Fibroblast of upper back skin (primary cell): ENCODE measurements at regions not wholly inside any gene's neighbourhood (a gene's known extent, or its start where the extent isn't known, plus 50 kb on each side); places are given as distances from the start of the nearest gene placed in this dataset.

ENCODE experiments used
- DNase-seq: peaks from one replicate; pipeline ENCODE4 v3.0.0-alpha.2; 2013

DNA sequence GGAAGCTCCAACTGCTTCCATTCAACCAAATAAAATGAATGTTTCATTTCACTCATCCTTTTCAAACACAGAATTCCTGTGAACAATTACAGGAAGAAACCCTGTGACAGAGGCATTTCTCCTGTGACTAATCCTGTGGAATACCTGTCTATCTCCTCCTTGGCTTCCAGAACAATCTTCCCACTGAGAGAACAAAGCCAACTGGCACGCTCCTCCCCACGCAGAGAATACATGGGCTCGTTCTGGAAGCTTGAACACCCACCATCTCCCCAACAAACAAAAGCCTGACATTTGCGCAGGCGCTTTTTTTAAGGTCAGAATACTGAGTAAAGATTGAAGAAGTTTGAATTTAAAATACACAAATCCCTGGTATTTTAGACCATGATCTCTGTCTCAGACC is 104.7 kb upstream of the SLC66A3 start:
- no peak for DNase-seq

DNA sequence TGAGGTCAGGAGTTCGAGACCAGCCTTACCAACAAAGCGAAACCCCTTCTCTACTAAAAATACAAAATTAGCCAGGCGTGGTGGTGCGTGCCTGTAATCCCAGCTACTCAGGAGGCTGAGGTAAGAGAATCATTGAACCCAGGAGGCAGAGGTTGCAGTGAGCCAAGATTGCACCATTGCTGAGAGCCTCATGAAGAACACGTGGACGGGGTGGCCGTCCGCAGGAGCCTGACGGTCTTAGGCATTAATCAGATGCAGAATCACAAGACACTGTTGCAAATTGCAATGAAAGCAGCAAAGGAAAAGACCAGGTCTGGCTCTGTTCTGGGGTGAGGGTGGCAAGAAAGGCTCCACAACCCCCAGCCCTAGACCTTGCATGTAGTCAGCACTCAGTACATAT is 104.0 kb upstream of the SLC66A3 start:
- no peak for DNase-seq

GRCh38 chr2:11053546-11053945 is 101.7 kb upstream of the SLC66A3 start:
- DNase-seq, result no peak

- DNase-seq, result no peak
Measured at GRCh38 chr2:11054783-11055678, 100.2 kb upstream of the SLC66A3 start.

DNA sequence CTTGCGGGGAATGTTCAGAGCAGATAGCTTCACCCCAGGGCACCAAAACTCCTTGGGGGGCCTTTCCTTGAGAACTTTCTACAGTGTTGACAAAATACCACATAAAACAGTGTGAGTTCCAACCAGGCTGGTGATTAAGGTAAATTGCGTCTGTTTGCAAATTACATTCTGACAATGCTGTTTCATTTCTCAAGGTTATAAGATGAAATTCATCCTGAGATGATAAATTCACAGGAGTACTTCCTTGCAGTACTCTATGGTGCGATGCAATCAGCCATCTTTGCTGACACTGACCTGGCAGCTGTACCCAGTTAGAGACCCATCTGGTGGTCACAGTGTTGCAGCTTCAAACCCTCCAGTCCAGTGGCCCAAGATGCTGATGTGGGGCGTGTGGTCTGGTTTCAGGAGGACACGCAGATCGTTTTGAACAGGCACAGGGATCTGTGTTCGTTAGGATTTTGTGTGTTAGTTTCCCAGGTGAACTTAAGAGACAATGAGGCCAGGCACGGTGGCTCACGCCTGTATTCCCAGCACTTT is 99.5 kb upstream of the SLC66A3 start:
- DNase-seq, result no peak

DNA sequence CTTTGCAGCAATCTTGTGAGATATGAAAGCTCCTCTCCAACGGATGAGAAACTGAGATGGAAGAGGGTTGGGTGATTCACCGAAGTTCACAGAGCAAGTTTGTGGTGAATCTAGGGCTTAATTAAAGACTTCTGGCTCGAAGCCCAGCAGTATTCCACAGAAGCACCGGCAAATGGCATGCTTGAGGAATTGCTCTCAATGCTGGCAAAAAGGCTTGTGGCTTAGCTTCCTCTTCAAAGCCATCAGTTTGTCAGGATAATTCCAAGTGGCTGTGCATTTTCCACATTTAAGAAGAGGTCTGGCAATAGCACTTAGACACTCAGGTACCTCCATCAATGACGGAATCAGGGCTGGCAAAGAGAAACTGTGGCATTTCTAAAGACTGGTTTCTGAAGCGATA is 98.7 kb upstream of the SLC66A3 start:
- peak; percentile 95 for DNase-seq

GRCh38 chr2:11057031-11057430 is 98.2 kb upstream of the SLC66A3 start:
- no peak for DNase-seq

DNA sequence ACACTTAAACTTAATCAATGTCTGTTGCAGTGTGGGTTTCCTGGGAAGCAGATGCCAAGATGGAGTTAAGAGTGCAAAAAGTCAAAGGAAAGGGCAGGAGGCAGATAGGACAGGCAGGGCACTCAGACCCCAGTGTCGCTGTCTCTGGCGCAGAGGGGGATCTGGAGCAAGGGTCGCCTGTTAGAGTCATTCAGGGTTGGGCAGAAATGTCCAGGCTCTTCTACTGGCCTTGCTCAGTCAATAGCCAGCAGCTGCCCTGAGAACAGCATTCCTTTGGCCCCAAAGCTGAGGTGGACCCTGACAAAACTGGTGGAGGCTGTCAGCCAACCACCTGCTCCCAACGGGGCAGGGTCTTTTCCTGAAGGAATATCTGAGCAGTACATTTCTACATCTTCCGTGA is 97.1 kb upstream of the SLC66A3 start:
- no peak for DNase-seq

DNA sequence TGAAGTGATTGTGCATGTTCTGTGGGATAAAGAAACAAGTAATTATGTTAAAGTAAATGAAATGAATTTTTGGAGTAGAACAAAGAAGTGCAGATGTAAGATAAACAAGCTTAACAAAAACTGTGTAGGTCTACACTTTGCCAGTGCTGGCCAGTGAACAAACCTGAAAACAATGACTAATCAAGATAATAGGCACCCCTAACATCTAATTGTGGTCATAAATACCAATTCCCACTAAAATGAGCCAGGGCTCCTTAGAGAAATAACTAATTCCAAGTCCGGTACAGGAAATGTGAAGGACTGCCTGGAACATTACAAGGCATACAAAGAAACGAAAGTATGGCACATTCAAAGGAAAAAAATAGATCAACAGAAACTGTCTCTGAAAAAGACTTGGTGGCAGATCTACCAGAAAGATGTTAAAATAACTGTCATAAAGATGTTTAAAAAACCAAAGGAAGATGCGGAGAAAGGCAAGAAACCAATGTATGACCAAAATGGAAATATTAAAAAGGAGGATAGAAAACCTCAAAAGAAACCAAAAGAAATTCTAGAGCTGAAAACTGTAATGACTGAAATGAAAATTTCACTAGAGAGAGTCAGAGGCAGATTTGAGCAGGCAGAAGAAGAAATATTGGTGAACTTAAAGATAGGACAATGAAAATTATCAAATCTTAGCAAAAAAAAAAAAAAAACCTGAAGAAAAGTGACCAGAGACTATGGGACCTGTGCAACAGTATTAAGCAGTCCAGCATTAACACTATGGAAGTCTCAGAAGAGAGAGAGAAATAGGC is 94.7 kb upstream of the SLC66A3 start:
- DNase-seq, result no peak

DNA sequence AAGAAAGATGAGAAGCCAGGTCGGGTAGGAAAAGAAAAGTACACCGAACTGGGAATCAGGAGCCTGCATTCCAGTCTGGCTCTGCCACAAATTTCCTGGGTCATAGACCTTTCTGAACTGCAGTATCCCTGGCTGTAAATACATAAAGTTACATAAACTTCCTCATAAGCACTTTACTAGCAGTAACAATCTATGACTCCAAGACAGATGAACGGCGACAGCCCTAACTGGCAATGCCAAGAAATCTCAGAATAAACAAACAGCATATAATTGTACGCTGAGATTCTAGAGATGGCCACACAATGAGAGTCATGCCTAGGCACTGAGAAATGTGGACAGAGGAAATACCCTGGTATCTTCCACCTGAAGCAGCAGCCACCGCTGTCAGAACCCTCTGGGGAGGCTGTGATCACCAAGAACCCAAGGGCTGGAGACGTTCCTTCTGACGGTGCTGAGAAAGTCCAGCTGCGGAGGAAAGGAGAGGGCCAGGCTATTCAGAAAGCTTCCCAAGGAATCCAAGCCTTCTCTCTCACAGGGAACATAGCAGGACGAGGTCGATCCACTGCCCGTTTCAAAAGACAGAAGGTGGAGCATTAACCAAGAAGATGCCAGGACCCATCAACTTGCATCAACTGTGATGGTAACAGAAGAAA is 89.3 kb upstream of the SLC66A3 start:
- no peak for DNase-seq

GRCh38 chr2:11067221-11068078 is 87.8 kb upstream of the SLC66A3 start:
- DNase-seq, result no peak

DNA sequence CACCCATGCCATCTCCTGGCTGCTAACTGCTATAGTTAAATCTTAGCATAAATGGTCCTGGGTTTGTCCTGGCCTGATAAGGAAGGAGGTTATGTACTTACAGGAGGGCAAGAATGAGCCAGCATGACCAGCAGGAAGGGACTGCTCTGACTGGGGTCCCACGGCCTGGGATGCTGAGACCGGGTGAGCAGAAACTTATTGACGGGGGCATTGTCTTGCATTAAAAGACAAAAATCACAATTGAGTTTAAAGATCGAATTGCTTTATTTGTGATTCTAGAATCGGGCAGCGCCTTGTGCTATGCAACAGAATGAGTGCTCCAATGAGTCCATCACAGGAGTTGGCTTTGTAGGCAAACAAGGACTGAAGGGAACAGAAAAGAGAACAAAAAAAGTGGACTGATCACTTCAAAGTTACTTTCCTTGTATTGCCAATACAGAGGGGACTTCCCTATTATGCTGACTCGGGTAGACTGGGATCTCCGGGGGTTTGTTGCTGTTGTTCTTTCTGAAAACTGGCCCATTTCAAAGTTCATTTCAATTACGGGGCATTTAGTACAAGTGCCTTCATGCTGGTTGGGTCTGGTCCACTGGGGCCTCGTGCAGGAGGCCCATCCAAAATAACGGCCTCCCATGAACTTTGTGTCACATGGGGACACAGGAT is 87.1 kb upstream of the SLC66A3 start:
- no peak for DNase-seq

GRCh38 chr2:11068856-11069526 is 86.3 kb upstream of the SLC66A3 start:
- DNase-seq, result no peak

- no peak for DNase-seq
Measured at GRCh38 chr2:11069566-11070185, 85.6 kb upstream of the SLC66A3 start.

DNA sequence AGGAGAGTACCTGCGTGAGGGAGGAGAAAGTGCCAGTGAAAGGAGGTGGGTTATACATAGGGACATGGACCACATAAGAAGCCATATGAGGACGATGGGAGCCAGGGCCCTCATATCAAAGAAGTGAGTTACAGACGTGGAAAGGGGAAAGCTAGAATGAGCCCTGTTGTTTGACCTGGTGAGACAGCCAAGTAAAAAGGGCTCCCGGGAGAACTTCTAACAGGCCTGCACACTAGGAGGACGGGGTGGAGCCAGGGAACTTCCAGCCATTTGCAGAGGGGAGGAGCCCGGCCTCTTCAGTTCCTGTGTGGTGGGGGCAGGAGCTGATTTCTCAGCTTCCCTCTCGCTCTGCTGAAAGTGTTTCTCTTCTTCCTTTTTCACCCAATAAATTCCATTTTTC is 84.1 kb upstream of the SLC66A3 start:
- peak; percentile 14 for DNase-seq

GRCh38 chr2:11071939-11072338 is 83.3 kb upstream of the SLC66A3 start:
- no peak for DNase-seq

DNA sequence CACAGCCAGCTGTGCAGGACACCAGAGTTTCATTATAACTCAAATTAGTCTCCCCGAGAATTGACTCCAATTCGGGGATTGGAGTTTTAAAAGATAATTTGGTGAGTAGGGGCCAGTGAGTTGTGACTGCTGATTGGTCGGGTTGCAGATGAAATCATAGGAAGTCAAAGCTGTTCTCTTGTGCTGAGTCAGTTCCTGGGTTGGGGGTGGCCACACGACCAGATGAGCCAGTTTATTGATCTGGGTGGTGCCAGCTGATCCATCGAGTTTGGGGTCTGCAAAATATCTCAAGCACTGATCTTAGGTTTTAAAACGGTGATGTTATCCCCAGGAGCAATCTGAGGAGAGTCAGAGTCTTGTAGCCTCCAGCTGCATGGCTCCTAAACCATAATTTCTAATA is 82.7 kb upstream of the SLC66A3 start:
- DNase-seq, result no peak

GRCh38 chr2:11073251-11073650 is 82.0 kb upstream of the SLC66A3 start:
- DNase-seq, result peak; percentile 23

DNA sequence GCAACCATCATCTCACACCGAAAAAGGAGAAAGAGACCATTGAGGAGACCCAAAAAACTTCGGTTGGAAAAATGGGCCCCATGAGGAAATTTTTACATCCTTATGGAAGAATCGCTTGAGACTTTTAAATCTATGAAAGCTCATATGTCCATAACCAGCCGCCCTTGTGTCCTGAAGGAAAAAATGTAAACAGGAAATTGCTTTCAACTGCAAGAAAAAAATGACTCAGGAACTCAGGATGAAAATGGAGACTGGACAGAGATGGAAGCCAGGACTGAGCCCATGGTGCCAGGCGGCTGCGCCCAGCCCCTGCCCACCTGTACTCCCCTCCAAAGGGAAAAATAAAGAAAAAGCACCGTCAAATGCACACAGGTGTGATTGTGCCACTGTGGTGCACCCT is 81.5 kb upstream of the SLC66A3 start:
- peak; percentile 32 for DNase-seq

- DNase-seq, result no peak
Measured at GRCh38 chr2:11074246-11074820, 80.9 kb upstream of the SLC66A3 start.
